Left lung (tissue), 4 donors: ENCODE measurements at regions not wholly inside any gene's neighbourhood (a gene's known extent, or its start where the extent isn't known, plus 50 kb on each side); places are given as distances from the start of the nearest gene placed in this dataset.

ENCODE experiments used
- ATAC-seq: fragments of 200-7000 bp; cut with Tn5 transposase; one replicate; pipeline ENCODE4 v1.9.1; 2020; ENCODE audit warnings: moderate library complexity
- DNase-seq, 4 donors: peaks; one replicate each; pipeline ENCODE4 v3.0.0-alpha.2; 2013 to 2020
- H3K27ac ChIP-seq, 2 donors: fragments of 200-600 bp; sonication (generic) in 1 of 2; one replicate each; pipeline versions ENCODE4 v1.5.0 to v1.8.0; 2020 to 2021
- H3K27me3 ChIP-seq, 2 donors: fragments of 200-600 bp; sonication (generic) in 1 of 2; one replicate each; pipeline versions ENCODE4 v1.5.0 to v1.8.0; 2020 to 2021
- H3K36me3 ChIP-seq, 2 donors: fragments of 200-600 bp; sonication (generic) in 1 of 2; one replicate each; pipeline versions ENCODE4 v1.5.0 to v1.8.0; 2020 to 2021
- H3K4me1 ChIP-seq, 2 donors: fragments of 200-600 bp; one replicate each; pipeline ENCODE4 v1.8.0; 2021
- H3K4me3 ChIP-seq, 2 donors: fragments of 200-600 bp; sonication (generic) in 1 of 2; one replicate each; pipeline versions ENCODE4 v1.5.0 to v1.8.0; 2020 to 2021; ENCODE audit warnings: mild to moderate bottlenecking in 1 of 2
- H3K9me3 ChIP-seq, 2 donors: fragments of 200-600 bp; sonication (generic) in 1 of 2; one replicate each; pipeline versions ENCODE4 v1.5.0 to v1.8.0; 2020 to 2021
- intact Hi-C, 2 donors: fragments of 100-400 bp; cut with DNase I; formaldehyde crosslinking; loops; one replicate each; pipeline versions ENCODE4 v1.11.2 to v1.14.2; 2022
- TF ChIP-seq, protein P1 (sequence below), 2 donors: fragments of 200-600 bp; sonication (generic) in 1 of 2; IDR thresholded peaks; one replicate each; pipeline versions ENCODE4 v1.5.0 to v1.8.0; 2021; ENCODE audit warnings: antibody characterized with exemption in 2 of 2
- donor health status: DM: no; HTN: yes; CAD: no.
- donor health status: DM: no; HTN: no; CAD: no.

- intact Hi-C loops: no loop called here
These were observed 224.9 kb upstream of the VCX3A start for GRCh38 chrX:6759655-6760375.

DNA sequence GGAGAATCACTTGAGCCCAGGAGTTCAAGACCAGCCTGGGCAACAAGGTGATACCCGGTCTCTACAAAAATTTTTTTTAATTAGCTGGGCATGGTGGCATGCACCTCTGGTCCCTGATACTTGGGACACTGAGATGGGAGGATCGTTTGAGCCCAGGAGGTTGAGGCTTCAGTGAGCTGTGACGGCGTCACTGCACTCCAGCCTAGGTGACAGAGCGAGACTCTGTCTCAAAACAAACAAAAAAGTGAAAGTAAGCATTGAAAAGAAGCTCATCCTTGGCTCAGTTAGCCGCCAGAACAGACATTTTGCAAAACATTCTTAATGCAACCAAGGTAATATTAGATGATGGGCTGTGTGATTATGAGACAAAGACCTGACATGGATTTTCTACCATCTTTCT, 223.3 kb upstream of the VCX3A start:
- no peak for DNase-seq
- H3K36me3 ChIP-seq: no peaks in the 10 kb centered on the region
- no peak overlapping the region for H3K4me3 ChIP-seq
- ATAC-seq: no peak
- TF ChIP-seq, protein P1, sequence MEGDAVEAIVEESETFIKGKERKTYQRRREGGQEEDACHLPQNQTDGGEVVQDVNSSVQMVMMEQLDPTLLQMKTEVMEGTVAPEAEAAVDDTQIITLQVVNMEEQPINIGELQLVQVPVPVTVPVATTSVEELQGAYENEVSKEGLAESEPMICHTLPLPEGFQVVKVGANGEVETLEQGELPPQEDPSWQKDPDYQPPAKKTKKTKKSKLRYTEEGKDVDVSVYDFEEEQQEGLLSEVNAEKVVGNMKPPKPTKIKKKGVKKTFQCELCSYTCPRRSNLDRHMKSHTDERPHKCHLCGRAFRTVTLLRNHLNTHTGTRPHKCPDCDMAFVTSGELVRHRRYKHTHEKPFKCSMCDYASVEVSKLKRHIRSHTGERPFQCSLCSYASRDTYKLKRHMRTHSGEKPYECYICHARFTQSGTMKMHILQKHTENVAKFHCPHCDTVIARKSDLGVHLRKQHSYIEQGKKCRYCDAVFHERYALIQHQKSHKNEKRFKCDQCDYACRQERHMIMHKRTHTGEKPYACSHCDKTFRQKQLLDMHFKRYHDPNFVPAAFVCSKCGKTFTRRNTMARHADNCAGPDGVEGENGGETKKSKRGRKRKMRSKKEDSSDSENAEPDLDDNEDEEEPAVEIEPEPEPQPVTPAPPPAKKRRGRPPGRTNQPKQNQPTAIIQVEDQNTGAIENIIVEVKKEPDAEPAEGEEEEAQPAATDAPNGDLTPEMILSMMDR (IDR thresholded peaks at IDR 0.05): no peak
- H3K27me3 ChIP-seq: no peaks in the 10 kb centered on the region
- H3K4me1 ChIP-seq: no peaks in the 10 kb centered on the region
- intact Hi-C loops: no loop called here
- no peak overlapping the region for H3K27ac ChIP-seq
- no peaks in the 10 kb centered on the region for H3K9me3 ChIP-seq

More at GRCh38 chrX:6759655-6760375, 224.9 kb upstream of the VCX3A start:
- no peaks in the 10 kb centered on the region for H3K27me3 ChIP-seq
- no peak overlapping the region for H3K27ac ChIP-seq
- ATAC-seq (no peak), DNase-seq (no peak)
- no peaks in the 10 kb centered on the region for H3K4me1 ChIP-seq
- H3K4me3 ChIP-seq: no peak overlapping the region
- H3K36me3 ChIP-seq: no peaks in the 10 kb centered on the region
- TF ChIP-seq, protein P1 (IDR thresholded peaks at IDR 0.05): no peak
- no peaks in the 10 kb centered on the region for H3K9me3 ChIP-seq

- DNase-seq: no peak
- no peak for ATAC-seq
- H3K36me3 ChIP-seq: no peaks in the 10 kb centered on the region
- intact Hi-C loops: no loop called here
- H3K27ac ChIP-seq: no peak overlapping the region
- TF ChIP-seq, protein P1 (IDR thresholded peaks at IDR 0.05): no peak
- H3K27me3 ChIP-seq: no peaks in the 10 kb centered on the region
- no peaks in the 10 kb centered on the region for H3K9me3 ChIP-seq
- H3K4me1 ChIP-seq: no peaks in the 10 kb centered on the region
- no peak overlapping the region for H3K4me3 ChIP-seq
These were observed 222.7 kb upstream of the VCX3A start for GRCh38 chrX:6757631-6758030.

DNA sequence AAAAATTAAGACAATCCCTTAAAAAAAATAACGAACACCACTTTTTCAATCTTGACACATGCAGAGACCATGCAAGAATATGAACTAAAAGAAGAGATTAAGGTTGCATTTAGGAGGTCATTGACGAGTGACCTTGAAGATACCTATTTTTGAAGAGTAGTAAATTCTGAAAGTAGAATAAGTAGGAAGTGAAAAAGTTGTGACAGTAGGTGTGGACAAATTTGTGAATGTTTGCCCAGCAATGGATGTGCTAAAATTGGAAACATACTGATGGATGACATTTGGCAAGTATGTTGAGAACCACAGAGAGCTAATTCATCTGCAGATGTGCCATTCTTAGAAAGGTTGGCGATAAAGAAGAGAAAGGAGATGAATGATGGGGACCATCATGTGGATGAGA, 213.7 kb upstream of the VCX3A start:
- Histone ChIP-seq H3K27ac (no peak overlapping the region), H3K9me3 (no peaks in the 10 kb centered on the region), H3K4me1 (no peaks in the 10 kb centered on the region), H3K4me3 (no peak overlapping the region), H3K27me3 (no peaks in the 10 kb centered on the region), H3K36me3 (no peaks in the 10 kb centered on the region)
- DNase-seq (no peak), ATAC-seq (no peak)
- intact Hi-C loops: no loop called here
- TF ChIP-seq, protein P1 (IDR thresholded peaks at IDR 0.05): no peak

- no peaks in the 10 kb centered on the region for H3K27me3 ChIP-seq
- H3K9me3 ChIP-seq: no peaks in the 10 kb centered on the region
- no peak for DNase-seq
- no peak overlapping the region for H3K4me3 ChIP-seq
- ATAC-seq: no peak
- intact Hi-C loops: no loop called here
- H3K36me3 ChIP-seq: no peaks in the 10 kb centered on the region
- no peak overlapping the region for H3K27ac ChIP-seq
- no peaks in the 10 kb centered on the region for H3K4me1 ChIP-seq
- TF ChIP-seq, protein P1 (IDR thresholded peaks at IDR 0.05): no peak
These were observed 203.9 kb upstream of the VCX3A start for GRCh38 chrX:6738518-6739470.
